C1 segment of cervical spinal cord (tissue), 14 donors: ENCODE measurements at regions not wholly inside any gene's neighbourhood (a gene's known extent, or its start where the extent isn't known, plus 50 kb on each side); places are given as distances from the start of the nearest gene placed in this dataset.
"Not testable (repeated sequence)": the region's sequence is repeated elsewhere in the genome, so short reads cannot be mapped to it uniquely, and the experiment has no call there.

Source experiments
- DNase-seq, 14 donors: peaks; one replicate each; lab custom pipeline; 2025; lab: John Stamatoyannopoulos, UW

- no peak for DNase-seq
These were observed 98.4 kb upstream of the DMRT1 start for GRCh38 chr9:742914-743589.

DNA sequence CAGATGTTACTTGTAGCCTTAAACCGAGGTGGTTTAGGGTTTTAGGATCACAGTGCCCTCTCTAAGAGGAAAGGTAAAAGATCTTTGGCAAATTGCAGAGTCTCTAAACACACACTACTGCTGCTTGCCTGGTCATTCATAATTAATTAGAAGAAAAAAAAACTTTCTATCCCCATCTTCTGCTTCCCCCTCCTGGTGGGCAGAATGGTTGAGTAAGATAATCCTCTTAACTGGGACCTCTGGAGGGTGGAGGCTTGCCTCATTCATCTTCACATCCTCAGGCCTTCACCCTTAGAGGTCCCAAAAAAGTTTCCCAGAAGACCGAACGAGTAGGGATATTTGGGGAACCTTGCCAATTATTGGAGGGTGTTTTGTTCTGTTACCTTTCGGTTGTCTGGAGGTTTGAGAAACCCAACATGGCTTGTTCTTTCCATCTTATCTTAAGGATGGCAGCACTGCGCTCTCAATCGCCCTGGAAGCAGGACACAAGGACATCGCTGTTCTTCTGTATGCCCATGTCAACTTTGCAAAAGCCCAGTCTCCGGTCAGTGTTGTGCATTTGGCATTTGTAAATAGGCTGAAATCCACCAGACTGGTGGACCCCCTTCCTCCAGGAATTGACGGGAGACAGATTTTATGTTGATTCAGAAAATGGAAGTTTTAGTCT lies 97.3 kb upstream of the DMRT1 start:
- no peak for DNase-seq

- DNase-seq, result peak in 4 of 14 donors; percentile 16 to 96 (median 50)
These were observed 96.6 kb upstream of the DMRT1 start for GRCh38 chr9:744790-745484.

- peak in 5 of 14 donors; percentile 10 to 76 (median 22) for DNase-seq
These were observed 95.6 kb upstream of the DMRT1 start for GRCh38 chr9:745761-746380.

DNA sequence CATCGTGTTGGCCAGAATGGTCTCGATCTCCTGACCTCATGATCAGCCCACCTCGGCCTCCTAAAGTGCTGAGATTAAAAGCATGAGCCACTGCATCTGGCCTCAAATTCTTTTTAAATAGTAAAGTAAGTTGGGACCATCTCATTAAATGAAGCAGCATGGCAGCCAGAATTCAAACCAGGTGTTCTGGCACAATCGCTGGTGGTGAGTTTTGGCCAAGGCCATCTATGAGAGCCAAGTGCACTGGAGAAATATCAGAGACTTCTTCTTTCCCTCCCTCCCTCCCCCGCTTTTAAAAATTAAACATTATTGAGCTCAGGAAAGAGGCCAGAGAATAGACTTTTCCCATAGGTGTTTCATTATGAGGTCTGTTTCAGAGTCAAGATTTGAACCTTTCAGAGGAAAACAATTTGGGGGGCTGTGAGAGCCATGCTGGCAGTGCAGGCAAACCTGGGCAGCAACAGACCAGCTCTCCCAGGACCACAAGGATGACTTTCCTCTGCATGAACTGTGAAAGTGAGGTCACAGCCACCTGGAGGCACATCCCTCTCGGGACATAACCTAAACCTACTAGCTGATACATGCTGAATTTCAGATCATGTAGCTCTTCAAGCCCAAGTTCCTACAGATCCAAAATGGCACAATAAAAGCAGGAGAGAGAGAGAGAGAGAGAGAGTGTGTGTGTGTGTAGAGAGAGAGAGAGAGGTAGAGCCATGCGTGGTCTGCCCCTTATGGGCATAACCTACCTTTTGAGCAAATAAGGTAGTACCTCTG lies 94.6 kb upstream of the DMRT1 start:
- DNase-seq, result no peak

DNA sequence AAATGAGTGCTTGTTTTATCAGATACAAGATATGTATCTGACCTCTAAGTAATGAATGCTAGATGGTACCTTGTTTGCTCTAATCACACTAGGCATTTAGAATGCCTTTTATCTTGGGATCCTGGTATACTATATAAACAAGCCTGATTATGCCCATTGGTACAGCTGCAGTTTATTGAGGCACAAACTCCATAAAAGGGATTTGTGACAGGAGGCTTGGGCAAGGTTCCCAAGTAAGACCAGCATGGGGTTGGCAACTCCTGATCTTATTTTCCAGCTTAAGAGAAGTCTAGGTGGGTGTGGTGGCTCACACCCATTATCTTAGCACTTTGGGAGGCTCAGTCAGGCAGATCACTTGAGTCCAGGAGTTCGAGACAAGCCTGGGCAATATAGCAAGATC lies 93.9 kb upstream of the DMRT1 start:
- no peak for DNase-seq

DNA sequence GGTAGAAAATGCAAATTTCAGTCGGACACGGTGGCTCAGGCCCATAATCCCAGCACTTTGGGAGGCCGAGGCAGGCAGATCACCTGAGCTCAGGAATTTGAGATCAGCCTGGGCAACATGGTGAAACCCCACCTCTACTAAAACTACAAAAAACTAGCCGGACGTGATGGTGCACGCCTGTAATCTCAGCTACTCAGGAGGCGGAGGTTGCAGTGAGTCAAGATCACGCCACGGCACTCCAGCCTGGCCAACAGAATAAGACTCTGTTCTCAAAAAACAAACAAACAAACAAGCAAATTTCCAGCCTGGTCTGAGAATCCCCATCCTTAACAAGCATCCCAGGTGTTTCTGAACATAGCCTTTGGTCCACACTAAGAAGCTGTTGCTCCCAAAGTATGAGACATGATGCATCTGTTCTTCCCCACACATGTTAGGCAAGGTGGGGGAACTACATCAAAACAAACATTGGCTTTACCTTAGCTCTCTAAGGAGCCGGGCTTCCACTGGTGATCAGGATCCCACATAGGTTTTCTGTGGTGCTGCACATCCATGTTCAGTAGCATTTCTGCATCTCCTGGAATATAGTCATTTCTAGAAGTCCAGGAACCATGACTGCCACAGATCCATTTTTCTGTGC lies 92.5 kb upstream of the DMRT1 start:
- no peak for DNase-seq

- DNase-seq, result no peak
These were observed 91.8 kb upstream of the DMRT1 start for GRCh38 chr9:749716-750115.

GRCh38 chr9:750249-750967 lies 91.1 kb upstream of the DMRT1 start:
- peak in 2 of 14 donors; percentile 13 to 91 for DNase-seq

- DNase-seq, result no peak
These were observed 90.1 kb upstream of the DMRT1 start for GRCh38 chr9:751137-752051.

DNA sequence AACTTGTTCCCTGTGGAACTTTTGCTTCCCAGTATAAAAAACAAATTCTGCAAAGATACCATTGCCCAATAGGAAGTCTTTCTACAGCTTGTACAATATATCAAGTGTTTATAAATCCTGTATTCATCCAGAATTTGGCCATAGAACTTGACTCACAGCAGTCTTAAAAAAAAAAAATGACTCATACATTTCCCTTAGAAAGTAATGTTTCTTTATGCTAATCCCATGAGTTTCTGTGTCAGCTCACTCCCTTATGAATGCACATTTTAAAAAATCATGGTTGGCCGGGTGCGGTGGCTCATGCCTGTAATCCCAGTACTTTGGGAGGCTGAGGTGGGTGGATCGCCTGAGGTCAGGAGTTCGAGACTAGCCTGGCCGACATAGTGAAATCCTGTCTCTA lies 89.3 kb upstream of the DMRT1 start:
- DNase-seq, result no peak

- DNase-seq, result no peak
These were observed 88.8 kb upstream of the DMRT1 start for GRCh38 chr9:752681-753200.

DNA sequence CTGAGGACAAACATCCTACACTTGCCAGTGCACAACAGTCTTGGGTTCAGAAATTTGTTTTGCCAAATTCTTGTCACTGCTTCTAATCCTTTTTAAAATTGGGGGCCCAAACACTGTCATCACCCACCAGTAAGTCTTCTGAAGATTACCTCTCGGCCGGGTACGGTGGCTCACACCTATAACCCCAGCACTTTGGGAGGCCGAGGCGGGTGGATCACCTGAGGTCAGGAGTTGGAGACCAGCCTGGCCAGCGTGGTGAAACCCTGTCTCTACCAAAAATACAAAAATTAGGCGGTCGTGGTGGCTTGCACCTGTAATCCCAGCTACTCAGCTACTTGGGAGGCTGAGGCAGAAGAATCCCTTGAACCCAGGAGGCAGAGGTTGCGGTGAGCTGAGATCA lies 87.8 kb upstream of the DMRT1 start:
- not testable (repeated sequence) for DNase-seq

DNA sequence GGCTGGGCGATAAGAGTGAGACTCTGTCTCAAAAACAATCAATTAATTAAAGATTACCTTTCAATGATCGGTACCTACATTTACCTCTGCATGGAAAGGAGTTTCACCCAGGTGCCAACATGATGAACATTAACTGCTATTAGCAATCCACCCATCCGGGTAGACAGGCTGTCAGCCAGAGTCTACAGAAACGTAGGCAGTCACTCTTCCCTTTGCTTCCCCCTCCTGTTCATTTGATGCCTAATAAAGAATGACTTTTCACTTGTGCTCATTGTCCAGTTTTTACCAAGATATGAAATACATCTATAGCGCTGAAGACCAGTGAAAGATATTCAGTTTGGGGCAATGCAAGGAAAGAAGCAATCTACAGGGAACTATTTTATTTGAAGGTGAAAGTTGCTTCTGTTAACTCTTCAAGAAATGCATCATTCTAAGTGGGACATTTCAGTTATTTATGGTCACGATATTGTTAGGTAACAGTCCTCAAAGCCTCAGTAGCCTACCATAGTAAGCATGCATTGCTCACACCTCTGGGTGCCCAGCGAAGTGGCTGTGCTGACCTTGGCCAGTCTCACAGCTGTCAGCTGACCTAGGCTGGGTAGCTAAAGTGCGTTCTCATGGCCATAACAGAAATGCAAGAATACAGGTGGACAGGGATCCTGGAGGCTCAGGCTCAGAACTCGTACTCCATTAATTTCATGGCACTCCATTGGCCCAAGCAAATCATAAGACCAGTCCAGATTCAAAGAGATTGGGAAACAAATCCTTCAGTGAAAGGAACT lies 87.2 kb upstream of the DMRT1 start:
- DNase-seq, result no peak

- no peak for DNase-seq
These were observed 85.8 kb upstream of the DMRT1 start for GRCh38 chr9:755454-756381.

- DNase-seq, result peak in 4 of 14 donors; percentile 12 to 27 (median 14)
These were observed 84.1 kb upstream of the DMRT1 start for GRCh38 chr9:757246-757881.

GRCh38 chr9:758146-758545 lies 83.4 kb upstream of the DMRT1 start:
- no peak for DNase-seq
